ENCODE measurements at regions not wholly inside any gene's neighbourhood (a gene's known extent, or its start where the extent isn't known, plus 50 kb on each side); places are given as distances from the start of the nearest gene placed in this dataset.

DNA sequence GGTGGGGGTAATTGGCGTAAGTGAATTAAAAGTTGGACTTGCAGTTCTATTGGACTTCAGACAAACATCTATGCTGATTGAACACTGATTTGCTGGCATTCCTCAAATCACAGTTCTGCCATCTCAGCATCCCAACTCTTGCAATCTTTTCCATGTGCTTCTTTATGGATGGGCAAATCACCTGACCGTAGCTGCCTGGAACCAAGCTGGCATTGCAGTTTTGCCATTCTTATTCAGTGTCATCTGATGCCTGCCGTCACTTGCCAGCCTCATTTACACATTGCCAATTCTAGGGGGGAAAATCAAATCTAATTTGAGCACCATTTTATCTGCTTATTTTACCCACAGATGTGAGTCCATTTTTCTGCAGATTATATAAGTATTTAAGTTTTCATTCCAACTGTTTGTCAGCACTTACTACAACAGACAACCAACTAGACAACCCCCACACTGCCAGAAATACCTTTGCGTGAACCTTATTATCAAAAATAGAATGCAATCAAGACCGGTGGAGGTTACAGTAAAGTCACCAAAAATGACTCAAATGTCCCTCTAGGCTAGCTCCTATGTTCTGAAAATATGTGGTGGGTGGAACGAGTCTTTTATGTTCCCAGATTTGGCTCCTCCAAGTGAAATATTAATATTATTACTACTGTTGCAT, 172.3 kb upstream of the CTBP2 start:
- no peak for DNase-seq (ENCODE audit: low read depth)
- TF ChIP-seq, protein P1, sequence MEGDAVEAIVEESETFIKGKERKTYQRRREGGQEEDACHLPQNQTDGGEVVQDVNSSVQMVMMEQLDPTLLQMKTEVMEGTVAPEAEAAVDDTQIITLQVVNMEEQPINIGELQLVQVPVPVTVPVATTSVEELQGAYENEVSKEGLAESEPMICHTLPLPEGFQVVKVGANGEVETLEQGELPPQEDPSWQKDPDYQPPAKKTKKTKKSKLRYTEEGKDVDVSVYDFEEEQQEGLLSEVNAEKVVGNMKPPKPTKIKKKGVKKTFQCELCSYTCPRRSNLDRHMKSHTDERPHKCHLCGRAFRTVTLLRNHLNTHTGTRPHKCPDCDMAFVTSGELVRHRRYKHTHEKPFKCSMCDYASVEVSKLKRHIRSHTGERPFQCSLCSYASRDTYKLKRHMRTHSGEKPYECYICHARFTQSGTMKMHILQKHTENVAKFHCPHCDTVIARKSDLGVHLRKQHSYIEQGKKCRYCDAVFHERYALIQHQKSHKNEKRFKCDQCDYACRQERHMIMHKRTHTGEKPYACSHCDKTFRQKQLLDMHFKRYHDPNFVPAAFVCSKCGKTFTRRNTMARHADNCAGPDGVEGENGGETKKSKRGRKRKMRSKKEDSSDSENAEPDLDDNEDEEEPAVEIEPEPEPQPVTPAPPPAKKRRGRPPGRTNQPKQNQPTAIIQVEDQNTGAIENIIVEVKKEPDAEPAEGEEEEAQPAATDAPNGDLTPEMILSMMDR (conservative IDR thresholded peaks at IDR 0.05; ENCODE audit: low read depth, low read length): no peak
- H3K4me3 ChIP-seq (ENCODE audit: low read depth, low read length): no peak overlapping the region

DNA sequence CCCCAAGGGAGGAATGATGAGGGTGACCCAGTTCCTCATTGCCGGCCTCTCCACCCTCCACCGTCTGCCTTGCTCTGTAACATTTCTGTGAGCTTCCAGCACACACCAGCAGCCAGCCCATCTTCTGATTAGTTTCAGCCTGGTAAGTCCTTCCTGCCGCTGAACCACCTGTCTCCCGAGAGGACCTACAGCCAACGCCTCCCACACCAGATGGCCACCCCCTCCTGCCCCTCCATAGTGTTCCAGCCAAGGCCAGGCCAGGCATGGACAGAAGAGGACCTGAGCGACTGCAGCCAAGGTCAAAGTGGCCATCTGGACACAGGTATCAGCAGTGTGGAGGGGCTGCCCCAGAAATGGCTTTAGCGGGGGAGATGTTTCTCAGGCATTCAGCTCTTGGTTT, 170.7 kb upstream of the CTBP2 start:
- no peak overlapping the region for H3K4me3 ChIP-seq (ENCODE audit: low read depth, low read length)
- TF ChIP-seq, protein P1 (conservative IDR thresholded peaks at IDR 0.05; ENCODE audit: low read depth, low read length): no peak
- DNase-seq (ENCODE audit: low read depth): no peak

DNA sequence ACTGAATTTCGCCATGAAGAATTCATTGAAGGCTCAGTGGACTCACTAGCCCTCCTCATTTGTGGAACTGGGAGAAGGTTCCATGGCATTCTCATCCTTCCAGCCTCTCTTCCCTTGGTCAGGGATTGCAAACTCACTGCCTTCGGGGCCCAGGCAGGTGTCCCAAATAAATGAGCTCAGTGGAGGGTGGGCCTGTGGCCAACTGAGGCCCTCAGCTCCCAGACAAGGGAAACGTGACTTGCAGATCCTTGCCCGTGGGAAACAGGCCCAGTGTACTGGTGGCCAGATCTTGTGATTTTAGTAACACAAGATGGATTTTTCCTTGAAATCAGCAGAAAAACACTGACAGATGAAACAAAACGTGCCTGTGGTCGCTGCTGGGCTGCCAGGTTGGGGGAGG, 168.7 kb upstream of the CTBP2 start:
- H3K4me3 ChIP-seq (ENCODE audit: low read depth, low read length): no peak overlapping the region
- TF ChIP-seq, protein P1 (conservative IDR thresholded peaks at IDR 0.05; ENCODE audit: low read depth, low read length): no peak
- no peak for DNase-seq (ENCODE audit: low read depth)

DNA sequence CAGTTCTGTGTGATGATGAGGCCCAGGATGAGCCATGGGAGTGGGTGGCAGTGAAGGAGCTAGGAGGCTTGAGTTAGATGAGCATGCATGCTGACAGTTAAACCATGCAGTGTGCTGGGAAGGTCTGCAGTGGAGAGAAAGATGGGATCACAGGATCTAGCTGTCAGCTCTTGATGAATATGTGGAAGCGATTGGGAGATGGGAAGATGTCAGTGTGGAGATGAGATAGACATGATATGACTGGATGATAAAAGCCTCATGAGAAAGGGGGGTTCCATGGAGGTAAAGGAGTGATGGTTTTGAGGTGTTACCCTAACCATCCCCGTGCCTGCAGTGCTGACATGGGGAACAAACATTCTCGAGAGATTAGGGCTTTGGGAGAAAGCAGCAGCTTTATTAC, 165.0 kb upstream of the CTBP2 start:
- H3K4me3 ChIP-seq (ENCODE audit: low read depth, low read length): no peak overlapping the region
- TF ChIP-seq, protein P1 (conservative IDR thresholded peaks at IDR 0.05; ENCODE audit: low read depth, low read length): no peak
- DNase-seq (ENCODE audit: low read depth): no peak

DNA sequence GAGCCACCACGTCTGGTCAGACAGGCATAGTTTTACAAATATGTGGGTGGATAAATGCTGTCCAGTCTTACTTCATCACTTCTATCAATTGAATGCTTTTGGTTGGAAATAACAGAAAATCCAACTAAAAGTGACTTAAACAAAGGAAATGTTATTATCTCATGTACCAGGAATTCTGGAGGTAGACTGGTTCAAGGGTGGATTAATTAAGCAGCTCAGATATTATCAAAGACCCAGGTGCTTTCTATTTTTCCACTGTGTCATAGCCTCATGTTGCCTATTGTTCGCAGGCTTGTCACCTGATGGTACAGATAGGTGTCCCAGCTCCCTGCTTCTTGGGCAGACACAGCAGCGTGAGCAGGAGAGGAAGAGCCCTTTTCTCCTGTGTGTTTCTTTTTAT, 156.1 kb upstream of the CTBP2 start:
- H3K4me3 ChIP-seq (ENCODE audit: low read depth, low read length): no peak overlapping the region
- no peak for DNase-seq (ENCODE audit: low read depth)
- TF ChIP-seq, protein P1 (conservative IDR thresholded peaks at IDR 0.05; ENCODE audit: low read depth, low read length): no peak

DNA sequence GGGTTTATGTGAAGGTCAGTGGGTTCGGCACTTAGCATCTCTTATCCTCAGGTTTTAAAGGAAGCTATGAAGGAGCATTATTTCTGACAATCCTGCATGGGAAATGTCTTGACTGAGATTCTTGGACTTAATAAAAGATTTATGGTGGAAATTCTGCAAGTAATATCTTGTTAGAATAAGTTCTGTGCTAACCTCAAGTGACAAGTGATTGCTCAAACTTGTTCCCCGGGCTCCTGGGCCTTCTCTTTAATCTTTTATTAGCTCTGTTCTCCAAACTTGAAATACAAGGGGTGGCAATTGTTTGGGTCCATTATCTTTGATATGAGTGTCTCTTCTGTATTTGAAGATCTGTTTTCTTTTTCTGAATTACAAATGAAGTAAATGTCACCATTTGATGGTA, 140.6 kb upstream of the CTBP2 start:
- no peak overlapping the region for H3K4me3 ChIP-seq (ENCODE audit: low read depth, low read length)
- TF ChIP-seq, protein P1 (conservative IDR thresholded peaks at IDR 0.05; ENCODE audit: low read depth, low read length): no peak
- DNase-seq (ENCODE audit: low read depth): no peak

DNA sequence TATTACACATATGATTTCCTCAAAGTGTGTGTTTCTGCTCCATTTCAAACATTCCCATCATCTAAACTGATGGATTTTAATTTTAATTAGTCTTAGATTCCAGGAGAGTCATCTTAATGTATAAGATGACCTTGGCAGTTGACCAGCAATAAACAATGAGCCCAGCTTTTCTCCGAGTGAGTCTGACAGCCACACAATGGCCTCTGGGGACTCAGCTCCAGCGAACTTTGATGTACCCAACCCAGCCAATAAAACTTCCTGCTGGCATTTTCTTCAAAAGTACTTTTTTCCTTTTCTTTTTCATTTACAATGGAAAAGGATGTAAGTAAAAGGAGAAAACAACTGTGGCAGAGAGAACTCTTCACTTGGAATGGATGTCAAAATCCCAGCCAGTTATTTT, 139.1 kb upstream of the CTBP2 start:
- no peak overlapping the region for H3K4me3 ChIP-seq (ENCODE audit: low read depth, low read length)
- TF ChIP-seq, protein P1 (conservative IDR thresholded peaks at IDR 0.05; ENCODE audit: low read depth, low read length): no peak
- no peak for DNase-seq (ENCODE audit: low read depth)

Measured in choroid plexus epithelial cell (primary cell).